ACHN (cell line): ENCODE measurements at regions not wholly inside any gene's neighbourhood (a gene's known extent, or its start where the extent isn't known, plus 50 kb on each side); places are given as distances from the start of the nearest gene placed in this dataset.

Source experiments
- DNase-seq: peaks from one replicate; pipeline ENCODE4 v3.0.0-alpha.2; 2015
- in situ Hi-C: cut with HindIII; loops from 2 replicates; pipeline ENCODE4 v1.10.0; 2017; ENCODE audit warnings: low sequenced_read_pairs, low pct_ligation_motif_present, low pct_unique_long_range_greater_than_20kb

DNA sequence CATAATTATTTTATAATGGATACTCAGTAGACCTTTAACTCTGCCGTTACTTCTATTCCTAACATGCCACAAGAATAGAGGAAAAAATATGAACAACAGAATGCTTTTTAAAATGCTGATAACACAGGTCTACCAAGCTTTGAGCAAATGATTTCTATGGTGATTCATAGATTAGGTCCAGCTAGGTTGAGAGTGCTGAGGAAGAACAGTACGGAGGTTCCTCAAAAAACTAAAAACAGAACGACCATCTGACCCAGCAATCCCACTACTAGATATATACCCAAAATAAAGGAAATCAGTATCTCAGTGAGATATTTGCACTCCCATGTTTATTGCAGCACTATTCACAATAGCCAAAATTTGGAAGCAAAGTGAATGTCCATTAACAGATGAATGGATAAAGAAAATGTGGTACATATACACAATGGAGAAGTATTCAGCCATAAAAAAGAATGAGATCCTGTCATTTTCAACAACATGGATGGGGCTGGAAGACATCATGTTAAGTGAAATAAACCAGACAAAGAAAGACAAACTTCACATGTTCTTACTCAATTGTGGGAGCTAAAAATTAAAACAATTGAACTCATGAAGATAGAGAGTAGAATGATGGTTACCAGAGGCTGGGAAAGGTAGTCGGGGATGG, 111.6 kb upstream of the SERTAD2 start:
- in situ Hi-C loops = no loop called here
- DNase-seq = no peak

DNA sequence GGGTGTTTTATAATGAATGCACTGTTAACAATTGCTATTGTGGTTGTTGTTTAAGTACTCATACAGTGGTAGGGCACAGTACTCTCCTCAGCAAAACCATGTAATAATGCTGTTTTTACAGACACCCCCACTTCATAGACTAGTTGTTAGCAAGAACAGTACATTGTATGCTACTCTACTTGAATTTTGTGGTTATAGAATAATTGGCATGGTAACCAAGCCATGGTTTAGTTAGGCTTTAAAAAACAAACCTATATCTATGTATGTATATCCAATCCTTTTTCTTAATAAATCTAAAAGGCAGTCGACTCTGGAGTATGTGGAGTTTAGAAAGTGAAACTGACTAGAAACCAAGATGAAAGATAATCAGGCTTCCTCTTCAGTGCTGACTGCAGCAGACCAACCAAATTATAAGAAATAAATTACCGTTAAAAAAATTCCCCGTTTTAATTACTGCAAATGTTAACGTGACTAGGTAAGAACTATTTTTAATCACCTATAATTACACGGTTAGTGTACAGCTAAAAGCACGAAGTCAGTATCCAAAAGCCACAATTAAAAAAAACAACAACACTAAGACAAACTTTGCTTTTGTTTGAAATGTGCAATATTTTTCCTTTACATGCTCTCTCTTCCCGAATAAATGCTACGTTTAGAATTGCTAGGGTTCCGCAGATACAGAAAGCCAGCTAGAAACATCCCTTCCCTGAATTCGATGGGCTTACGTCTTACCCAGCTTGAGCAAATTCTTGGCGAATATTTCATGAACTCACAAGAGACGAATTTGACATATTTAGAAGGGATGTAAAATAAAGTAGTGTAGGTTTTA, 113.3 kb upstream of the SERTAD2 start:
- in situ Hi-C loops = no loop called here
- peak; percentile 64 for DNase-seq

DNA sequence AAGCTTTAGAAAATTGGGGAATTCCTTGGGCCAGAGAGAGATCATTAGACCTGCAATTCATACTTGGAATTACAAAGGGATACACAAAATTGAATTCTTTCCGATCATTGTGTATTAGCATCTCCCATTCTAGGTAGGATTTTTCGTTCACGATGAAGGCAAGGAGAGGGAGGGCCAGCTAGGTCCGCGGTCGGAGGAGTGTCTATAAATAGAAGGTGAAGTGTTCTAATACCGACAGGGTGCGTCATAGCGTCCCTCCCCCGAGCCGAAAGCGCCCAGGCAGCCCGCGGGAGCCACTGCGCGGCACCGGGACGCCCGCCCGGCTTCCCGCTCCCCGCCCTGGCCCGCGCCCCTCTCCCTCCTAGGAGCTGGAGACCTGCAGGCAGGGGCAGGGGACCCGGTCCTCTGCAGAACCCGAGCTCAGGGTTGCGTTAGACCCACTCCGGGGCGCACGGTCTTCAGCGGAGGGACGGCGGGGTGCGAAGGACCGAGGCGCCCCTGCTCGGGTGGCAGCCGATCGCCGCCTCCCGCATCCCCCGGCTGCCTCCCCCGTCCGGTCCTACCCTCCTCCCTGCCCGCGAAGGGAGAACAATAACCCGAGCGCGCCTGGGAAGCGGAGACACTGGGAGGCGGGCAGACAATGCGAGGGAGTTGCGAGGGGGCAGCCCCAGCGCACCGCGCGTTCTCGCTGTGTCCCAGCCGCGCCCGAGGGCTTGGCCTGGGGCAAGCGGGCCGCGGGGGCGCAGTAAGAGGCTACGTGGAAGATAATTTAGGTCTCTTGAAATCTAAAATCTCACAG, 114.2 kb upstream of the SERTAD2 start:
- peak; percentile 96 for DNase-seq
- in situ Hi-C loops = no loop called here

- peak; percentile 31 for DNase-seq
- in situ Hi-C loops = no loop called here
Measured at GRCh38 chr2:64768491-64769005, 114.8 kb upstream of the SERTAD2 start.

GRCh38 chr2:64769392-64770044, 115.8 kb upstream of the SERTAD2 start:
- DNase-seq = no peak
- in situ Hi-C loops = no loop called here

DNA sequence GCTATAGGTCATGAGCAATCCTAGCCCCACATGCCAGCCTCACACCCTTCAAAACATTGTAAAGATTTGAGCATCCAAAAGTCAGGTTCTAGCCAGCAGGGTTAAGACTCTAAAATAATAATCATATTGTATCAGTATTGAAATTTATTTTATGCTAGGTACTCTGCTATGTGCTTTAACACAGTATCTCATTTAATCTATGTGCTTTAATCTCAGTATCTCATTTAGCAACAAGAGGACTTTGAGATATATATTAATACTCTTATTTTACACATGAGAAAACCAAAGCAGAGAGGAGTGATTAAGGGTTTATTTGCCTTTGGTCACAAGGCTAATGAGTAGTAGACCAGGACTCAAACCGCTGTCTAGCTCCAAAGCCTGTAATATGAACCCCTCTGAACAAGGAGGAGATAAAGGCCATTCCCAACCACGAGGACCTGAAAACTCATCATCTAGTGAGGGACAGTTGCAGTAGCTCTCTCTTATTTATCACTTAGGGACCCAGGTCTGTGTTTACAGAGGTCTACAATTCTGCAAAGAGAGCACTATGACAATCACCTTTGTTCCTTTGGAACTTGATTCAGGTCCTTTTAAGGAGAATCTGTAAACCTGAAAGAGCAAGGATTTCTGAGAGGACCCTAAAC, 116.5 kb upstream of the SERTAD2 start:
- in situ Hi-C loops = no loop called here
- DNase-seq = no peak

GRCh38 chr2:64770781-64771334, 117.1 kb upstream of the SERTAD2 start:
- in situ Hi-C loops = no loop called here

GRCh38 chr2:64771737-64772136, 118.0 kb upstream of the SERTAD2 start:
- in situ Hi-C loops = no loop called here

More at GRCh38 chr2:64770781-64771334, 117.1 kb upstream of the SERTAD2 start:
- peak; percentile 52 for DNase-seq

DNA sequence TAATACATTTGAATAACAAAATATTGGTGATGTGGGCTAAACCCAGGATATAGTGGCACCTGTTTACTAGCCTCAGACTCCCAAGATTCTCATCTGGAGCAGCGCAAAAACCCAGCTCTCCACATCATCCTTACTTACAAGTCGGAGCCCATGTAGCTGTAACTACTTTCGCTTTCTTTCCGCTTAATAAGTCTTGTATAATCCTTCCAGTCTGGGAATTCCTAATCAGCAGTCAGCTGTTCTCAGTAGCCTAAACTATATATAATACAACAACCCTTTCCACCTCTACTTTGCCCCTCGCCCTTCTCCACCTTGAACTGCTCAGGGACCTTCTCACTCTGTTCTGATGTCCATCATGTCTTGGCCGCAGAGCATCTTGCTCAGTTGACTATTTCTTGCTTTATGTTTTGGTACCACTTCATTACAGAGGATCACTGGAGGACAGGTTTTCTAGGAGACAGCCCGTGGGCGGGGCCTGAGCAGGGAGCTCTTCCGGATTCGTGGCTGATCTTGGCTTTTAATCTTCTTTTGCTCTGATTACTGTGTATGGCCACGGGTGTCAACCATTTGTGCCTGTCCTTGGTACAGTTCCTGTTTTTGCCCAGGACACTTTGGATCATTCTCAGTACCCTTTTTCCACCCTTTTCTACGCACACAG, 119.9 kb upstream of the SERTAD2 start:
- in situ Hi-C loops = no loop called here
- DNase-seq = no peak

More at GRCh38 chr2:64771737-64772136, 118.0 kb upstream of the SERTAD2 start:
- no peak for DNase-seq

- DNase-seq = no peak
- in situ Hi-C loops = no loop called here
Measured at GRCh38 chr2:64777841-64778240, 124.1 kb upstream of the SERTAD2 start.

DNA sequence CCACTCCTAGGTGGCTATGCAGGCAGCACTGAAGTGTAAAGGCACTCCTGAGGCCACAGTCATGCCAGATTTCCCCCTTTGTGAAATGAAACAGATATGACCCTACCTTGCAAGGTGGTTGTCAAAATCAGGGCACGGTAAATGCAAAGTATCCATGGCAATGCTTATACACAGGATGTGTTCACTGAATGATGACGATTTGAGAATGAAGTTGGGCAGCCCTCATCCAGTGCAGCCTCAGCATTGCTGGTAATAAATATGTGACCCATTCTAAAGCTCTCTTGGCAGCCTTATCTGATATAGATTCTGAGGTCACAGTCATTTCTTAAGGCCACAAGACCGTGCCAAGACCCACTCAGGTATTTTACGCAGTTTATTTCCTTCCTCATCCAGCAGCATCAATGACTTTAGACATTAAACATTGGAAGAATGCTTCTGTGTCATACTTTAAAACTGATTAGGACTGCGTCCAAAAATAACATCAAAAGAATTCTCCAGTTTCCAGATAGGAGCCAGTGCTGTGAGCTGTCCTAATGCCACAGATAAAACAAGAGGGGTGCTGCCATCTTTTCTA, 125.5 kb upstream of the SERTAD2 start:
- in situ Hi-C loops = no loop called here
- peak; percentile 74 for DNase-seq

DNA sequence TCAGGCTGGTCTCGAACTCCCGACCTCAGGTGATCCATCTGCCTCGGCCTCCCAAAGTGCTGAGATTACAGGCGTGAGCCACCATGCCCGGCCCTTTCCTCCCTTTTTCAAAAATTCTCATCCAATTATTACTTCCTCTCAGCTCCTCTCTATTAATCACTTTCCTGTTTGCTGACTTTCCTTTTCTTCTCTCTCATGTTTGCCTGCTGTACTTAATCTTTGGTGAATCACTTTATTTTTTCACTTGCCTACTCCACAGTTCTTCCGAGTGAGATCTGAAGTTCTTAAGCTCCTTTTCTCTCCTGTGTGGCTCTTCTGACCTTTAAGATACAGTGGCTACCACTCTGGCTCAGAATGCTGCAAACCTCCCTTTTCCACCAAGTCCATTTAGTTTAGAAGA, 126.3 kb upstream of the SERTAD2 start:
- in situ Hi-C loops = no loop called here
- DNase-seq = no peak

GRCh38 chr2:64781711-64782390, 128.1 kb upstream of the SERTAD2 start:
- in situ Hi-C loops = no loop called here
- DNase-seq = no peak

DNA sequence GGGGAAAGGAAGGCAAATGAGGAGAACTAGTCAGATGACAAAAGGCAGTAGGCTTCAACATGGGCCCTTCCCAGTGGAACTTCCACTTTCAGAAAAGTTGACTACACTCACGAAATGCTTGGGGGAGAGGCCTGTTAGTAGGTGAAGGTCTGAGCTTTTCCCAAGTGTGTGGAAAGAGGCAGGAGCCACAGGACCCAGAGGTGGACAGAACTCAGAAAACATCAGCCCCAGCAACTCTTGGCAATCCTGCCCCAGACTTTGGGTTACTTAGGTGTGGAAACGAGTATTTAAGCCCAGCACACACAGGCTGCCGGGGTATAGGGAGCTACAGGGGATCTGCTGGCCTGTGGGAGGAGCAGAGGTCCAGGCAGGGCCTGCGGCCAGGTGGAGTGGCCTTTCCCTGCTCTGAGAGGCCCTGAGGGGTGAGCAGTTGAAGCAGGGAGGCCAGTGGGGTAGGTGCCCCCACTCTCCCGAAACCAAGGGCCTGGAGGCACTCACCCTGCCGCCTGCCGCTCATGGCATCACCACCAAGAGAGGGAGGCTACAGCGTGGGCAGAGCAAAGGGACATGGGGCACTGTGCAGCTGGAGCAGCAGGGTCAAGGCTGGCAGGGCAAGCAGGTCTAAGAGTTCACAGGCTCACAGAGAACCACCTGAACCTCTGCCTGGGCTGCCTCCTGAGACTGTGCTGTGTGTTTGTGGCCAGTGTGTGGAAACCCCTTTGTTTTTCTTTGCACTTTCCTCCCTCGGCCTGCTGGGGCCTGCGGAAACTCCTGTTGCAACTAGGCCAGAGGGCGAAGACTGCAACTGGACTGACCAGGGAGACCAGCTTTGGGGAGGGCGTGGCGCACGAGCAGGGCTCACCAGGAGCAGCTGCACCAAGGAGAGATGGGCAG, 130.7 kb upstream of the SERTAD2 start:
- in situ Hi-C loops = no loop called here
- no peak for DNase-seq

DNA sequence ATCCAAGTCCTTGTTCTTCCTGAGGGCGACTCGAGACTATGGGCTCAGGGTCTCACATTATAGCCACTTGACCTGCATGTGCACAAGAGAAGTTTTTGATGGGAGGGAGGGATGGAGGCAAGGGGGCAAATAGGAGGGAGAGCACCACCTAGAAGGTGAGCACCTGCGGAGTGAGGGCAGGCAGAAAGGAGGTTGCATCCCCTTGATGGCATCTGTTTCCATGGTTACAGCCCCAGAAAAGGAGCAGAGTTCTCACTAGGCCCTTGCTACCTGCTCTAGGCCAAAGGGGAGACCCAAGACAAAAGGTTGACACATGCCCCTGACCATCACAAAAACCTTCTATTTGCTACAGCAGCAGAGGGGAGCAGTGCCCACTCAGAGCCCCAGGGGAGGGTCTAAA, 131.5 kb upstream of the SERTAD2 start:
- in situ Hi-C loops = no loop called here
- no peak for DNase-seq
